ENCODE measurements at regions not wholly inside any gene's neighbourhood (a gene's known extent, or its start where the extent isn't known, plus 50 kb on each side); places are given as distances from the start of the nearest gene placed in this dataset.

- TF ChIP-seq ZNF552 (CRISPR knock-in tag; IDR thresholded peaks at IDR 0.05; ENCODE audit: borderline replicate concordance), result no peak
- no peak for TF ChIP-seq JUND (CRISPR knock-in tag; IDR thresholded peaks at IDR 0.05)
- no peak for TF ChIP-seq ZSCAN21 (CRISPR knock-in tag; IDR thresholded peaks at IDR 0.05; ENCODE audit: borderline replicate concordance)
- TF ChIP-seq ZSCAN12 (CRISPR knock-in tag; IDR thresholded peaks at IDR 0.05), result no peak
- TF ChIP-seq ZNF891 (CRISPR knock-in tag; IDR thresholded peaks at IDR 0.05), result no peak
- no peak for TF ChIP-seq TCF7 (IDR thresholded peaks at IDR 0.05; ENCODE audit: low read depth)
- no peak for TF ChIP-seq MZF1 (CRISPR knock-in tag; IDR thresholded peaks at IDR 0.05; ENCODE audit: borderline replicate concordance)
- TF ChIP-seq, protein P1, sequence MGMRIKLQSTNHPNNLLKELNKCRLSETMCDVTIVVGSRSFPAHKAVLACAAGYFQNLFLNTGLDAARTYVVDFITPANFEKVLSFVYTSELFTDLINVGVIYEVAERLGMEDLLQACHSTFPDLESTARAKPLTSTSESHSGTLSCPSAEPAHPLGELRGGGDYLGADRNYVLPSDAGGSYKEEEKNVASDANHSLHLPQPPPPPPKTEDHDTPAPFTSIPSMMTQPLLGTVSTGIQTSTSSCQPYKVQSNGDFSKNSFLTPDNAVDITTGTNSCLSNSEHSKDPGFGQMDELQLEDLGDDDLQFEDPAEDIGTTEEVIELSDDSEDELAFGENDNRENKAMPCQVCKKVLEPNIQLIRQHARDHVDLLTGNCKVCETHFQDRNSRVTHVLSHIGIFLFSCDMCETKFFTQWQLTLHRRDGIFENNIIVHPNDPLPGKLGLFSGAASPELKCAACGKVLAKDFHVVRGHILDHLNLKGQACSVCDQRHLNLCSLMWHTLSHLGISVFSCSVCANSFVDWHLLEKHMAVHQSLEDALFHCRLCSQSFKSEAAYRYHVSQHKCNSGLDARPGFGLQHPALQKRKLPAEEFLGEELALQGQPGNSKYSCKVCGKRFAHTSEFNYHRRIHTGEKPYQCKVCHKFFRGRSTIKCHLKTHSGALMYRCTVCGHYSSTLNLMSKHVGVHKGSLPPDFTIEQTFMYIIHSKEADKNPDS (CRISPR knock-in tag; IDR thresholded peaks at IDR 0.05), result no peak
- peak; percentile 54; the same call in 1 of the 2 replicates for TF ChIP-seq ZNF768 (CRISPR knock-in tag; IDR thresholded peaks at IDR 0.05)
- TF ChIP-seq PRPF4 (IDR thresholded peaks at IDR 0.05; ENCODE audit: low read depth, low read length, poor library complexity, severe bottlenecking), result no peak
- peak; percentile 49; the same call in 1 of the 2 replicates for TF ChIP-seq KDM3A (CRISPR knock-in tag; IDR thresholded peaks at IDR 0.05; ENCODE audit: low read depth)
- TF ChIP-seq PITX1 (CRISPR knock-in tag; IDR thresholded peaks at IDR 0.05), result 0 out of 2 replicates have a peak, but pooled peaks have one; percentile 32
- TF ChIP-seq, protein P2, sequence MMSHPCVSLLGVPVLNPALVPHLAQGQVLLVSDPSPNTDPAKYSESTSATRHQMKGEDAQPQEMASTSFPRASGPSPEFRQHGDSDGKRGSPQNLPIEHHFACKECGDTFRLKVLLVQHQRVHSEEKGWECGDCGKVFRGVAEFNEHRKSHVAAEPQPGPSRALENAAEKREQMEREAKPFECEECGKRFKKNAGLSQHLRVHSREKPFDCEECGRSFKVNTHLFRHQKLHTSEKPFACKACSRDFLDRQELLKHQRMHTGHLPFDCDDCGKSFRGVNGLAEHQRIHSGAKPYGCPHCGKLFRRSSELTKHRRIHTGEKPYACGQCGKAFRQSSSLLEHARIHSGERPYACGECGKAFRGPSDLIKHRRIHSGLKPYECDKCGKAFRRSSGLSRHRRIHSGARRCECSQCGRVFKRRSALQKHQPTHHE (CRISPR knock-in tag; IDR thresholded peaks at IDR 0.05; ENCODE audit: borderline replicate concordance), result 0 out of 2 replicates have a peak, but pooled peaks have one; percentile 35
- 0 out of 2 replicates have a peak, but pooled peaks have one; percentile 28 for TF ChIP-seq GATAD1 (CRISPR knock-in tag; IDR thresholded peaks at IDR 0.05)
- TF ChIP-seq, protein P3, sequence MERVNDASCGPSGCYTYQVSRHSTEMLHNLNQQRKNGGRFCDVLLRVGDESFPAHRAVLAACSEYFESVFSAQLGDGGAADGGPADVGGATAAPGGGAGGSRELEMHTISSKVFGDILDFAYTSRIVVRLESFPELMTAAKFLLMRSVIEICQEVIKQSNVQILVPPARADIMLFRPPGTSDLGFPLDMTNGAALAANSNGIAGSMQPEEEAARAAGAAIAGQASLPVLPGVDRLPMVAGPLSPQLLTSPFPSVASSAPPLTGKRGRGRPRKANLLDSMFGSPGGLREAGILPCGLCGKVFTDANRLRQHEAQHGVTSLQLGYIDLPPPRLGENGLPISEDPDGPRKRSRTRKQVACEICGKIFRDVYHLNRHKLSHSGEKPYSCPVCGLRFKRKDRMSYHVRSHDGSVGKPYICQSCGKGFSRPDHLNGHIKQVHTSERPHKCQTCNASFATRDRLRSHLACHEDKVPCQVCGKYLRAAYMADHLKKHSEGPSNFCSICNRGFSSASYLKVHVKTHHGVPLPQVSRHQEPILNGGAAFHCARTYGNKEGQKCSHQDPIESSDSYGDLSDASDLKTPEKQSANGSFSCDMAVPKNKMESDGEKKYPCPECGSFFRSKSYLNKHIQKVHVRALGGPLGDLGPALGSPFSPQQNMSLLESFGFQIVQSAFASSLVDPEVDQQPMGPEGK (CRISPR knock-in tag; IDR thresholded peaks at IDR 0.05), result 0 out of 2 replicates have a peak, but pooled peaks have one; percentile 24
- TF ChIP-seq YEATS2 (CRISPR knock-in tag; IDR thresholded peaks at IDR 0.05; ENCODE audit: borderline replicate concordance), result 0 out of 2 replicates have a peak, but pooled peaks have one; percentile 34
- TF ChIP-seq ZNF557 (CRISPR knock-in tag; IDR thresholded peaks at IDR 0.05), result no peak
- no peak for TF ChIP-seq HDAC6 (IDR thresholded peaks at IDR 0.05; ENCODE audit: low read depth, low read length)
- TF ChIP-seq ZBTB42 (CRISPR knock-in tag; IDR thresholded peaks at IDR 0.05), result no peak
- no peak for TF ChIP-seq ZNF431 (CRISPR knock-in tag; IDR thresholded peaks at IDR 0.05; ENCODE audit: borderline replicate concordance, low read depth)
- no peak for TF ChIP-seq SETDB1 (CRISPR knock-in tag; IDR thresholded peaks at IDR 0.05; ENCODE audit: borderline replicate concordance)
- TF ChIP-seq POGZ (CRISPR knock-in tag; IDR thresholded peaks at IDR 0.05), result peak; percentile 82
- TF ChIP-seq MTA3 (CRISPR knock-in tag; IDR thresholded peaks at IDR 0.05), result no peak
- no peak for TF ChIP-seq BCL3 (CRISPR knock-in tag; IDR thresholded peaks at IDR 0.05)
Measured at GRCh38 chr3:124654470-124654845, 75.8 kb upstream of the UMPS start (continued).

Measured in HepG2 (cell line).